ENCODE measurements at regions not wholly inside any gene's neighbourhood (a gene's known extent, or its start where the extent isn't known, plus 50 kb on each side); places are given as distances from the start of the nearest gene placed in this dataset.

GRCh38 chr7:136709876-136710275 lies 158.6 kb upstream of the CHRM2 start (continued):
- TF ChIP-seq CHD7 (IDR thresholded peaks at IDR 0.05; ENCODE audit: insufficient replicate concordance, low read length) (no peak), RBBP5 (IDR thresholded peaks at IDR 0.05; ENCODE audit: borderline replicate concordance, low read depth, low read length) (no peak), TAF1 (IDR thresholded peaks at IDR 0.05; ENCODE audit: low read depth, low read length) (no peak), EP300 (IDR thresholded peaks at IDR 0.05; ENCODE audit: borderline replicate concordance in 1 of 2, low read depth in 2 of 2, low read length in 2 of 2) (no peak)
